Tibial nerve (tissue), 4 donors: ENCODE measurements at regions not wholly inside any gene's neighbourhood (a gene's known extent, or its start where the extent isn't known, plus 50 kb on each side); places are given as distances from the start of the nearest gene placed in this dataset.

Experiments
- DNase-seq, 2 donors: peaks; one replicate each; pipeline ENCODE4 v3.0.0-alpha.2; 2019; ENCODE audit warnings: low spot score in 2 of 2
- H3K27ac ChIP-seq, 4 donors: fragments of 200-600 bp; sonication (generic) in 3 of 4; one replicate each; pipeline ENCODE4 v1.5.1; 2017 to 2019; ENCODE audit warnings: mild to moderate bottlenecking in 1 of 4
- H3K27me3 ChIP-seq, 2 donors: fragments of 200-600 bp; sonication (generic) in 1 of 2; one replicate each; pipeline versions ENCODE4 v1.5.1 to v1.6.0; 2017 to 2019
- H3K36me3 ChIP-seq, 3 donors: fragments of 200-600 bp; sonication (generic); one replicate each; pipeline ENCODE4 v1.5.1; 2018 to 2019
- H3K4me1 ChIP-seq, 4 donors: fragments of 200-600 bp; sonication (generic) in 3 of 4; one replicate each; pipeline ENCODE4 v1.5.1; 2017 to 2019
- H3K4me3 ChIP-seq, 4 donors: fragments of 200-600 bp; sonication (generic) in 3 of 4; one replicate each; pipeline ENCODE4 v1.5.1; 2017 to 2019; ENCODE audit warnings: mild to moderate bottlenecking in 1 of 4, moderate library complexity in 1 of 4
- H3K9me3 ChIP-seq, 4 donors: fragments of 200-600 bp; sonication (generic) in 3 of 4; one replicate each; pipeline ENCODE4 v1.5.1; 2017 to 2019
- EP300 ChIP-seq, 2 donors: sonication (generic); formaldehyde crosslinking; IDR thresholded peaks; one replicate each; pipeline ENCODE4 v1.6.1; 2017; ENCODE audit warnings: antibody characterized with exemption in 2 of 2, mild to moderate bottlenecking in 1 of 2
- POLR2A ChIP-seq, 2 donors: fragments of 450-650 bp; IDR thresholded peaks; one replicate each; pipeline ENCODE4 v1.6.1; 2017; ENCODE audit warnings: antibody characterized with exemption in 2 of 2, mild to moderate bottlenecking in 2 of 2, moderate library complexity in 2 of 2
- WGBS, 2 donors: methylation state at CpG; one replicate each; pipeline ENCODE4 v1.1.5; 2018; 5-methylcytosine and 5-hydroxymethylcytosine counted together
- TF ChIP-seq, protein P1 (sequence below), 5 experiments: fragments of 200-600 bp in 3 of 5; fragments of 450-650 bp in 2 of 5; sonication (generic) in 3 of 5; IDR thresholded peaks; one replicate each; pipeline ENCODE4 v1.5.1; 2016 to 2019; ENCODE audit warnings: antibody characterized with exemption in 5 of 5, mild to moderate bottlenecking in 3 of 5, moderate library complexity in 2 of 5

DNA sequence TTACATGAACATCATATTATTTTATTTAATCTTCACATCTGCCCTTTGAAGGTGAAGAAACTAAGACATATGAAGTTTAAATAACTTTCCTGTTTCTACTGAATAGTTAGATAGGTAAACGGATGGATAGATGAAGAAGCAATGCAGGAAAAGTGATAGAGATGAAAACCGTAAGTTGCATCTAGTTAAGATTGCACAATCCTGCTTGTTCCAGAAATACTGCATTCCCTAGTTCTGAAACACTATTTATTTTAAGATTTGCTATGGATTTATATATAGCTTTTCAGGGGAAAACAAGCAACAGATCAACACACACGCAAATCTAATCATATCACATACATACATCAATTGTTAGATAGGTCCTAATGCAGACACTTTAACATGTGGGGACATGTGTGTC lies 512.7 kb upstream of the C16orf82 start:
- TF ChIP-seq, protein P1, sequence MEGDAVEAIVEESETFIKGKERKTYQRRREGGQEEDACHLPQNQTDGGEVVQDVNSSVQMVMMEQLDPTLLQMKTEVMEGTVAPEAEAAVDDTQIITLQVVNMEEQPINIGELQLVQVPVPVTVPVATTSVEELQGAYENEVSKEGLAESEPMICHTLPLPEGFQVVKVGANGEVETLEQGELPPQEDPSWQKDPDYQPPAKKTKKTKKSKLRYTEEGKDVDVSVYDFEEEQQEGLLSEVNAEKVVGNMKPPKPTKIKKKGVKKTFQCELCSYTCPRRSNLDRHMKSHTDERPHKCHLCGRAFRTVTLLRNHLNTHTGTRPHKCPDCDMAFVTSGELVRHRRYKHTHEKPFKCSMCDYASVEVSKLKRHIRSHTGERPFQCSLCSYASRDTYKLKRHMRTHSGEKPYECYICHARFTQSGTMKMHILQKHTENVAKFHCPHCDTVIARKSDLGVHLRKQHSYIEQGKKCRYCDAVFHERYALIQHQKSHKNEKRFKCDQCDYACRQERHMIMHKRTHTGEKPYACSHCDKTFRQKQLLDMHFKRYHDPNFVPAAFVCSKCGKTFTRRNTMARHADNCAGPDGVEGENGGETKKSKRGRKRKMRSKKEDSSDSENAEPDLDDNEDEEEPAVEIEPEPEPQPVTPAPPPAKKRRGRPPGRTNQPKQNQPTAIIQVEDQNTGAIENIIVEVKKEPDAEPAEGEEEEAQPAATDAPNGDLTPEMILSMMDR (IDR thresholded peaks at IDR 0.05): no peak
- TF ChIP-seq EP300 (IDR thresholded peaks at IDR 0.05) (no peak), POLR2A (IDR thresholded peaks at IDR 0.05) (no peak)
- WGBS, 2 donors: 86 to 87% methylated on average over 3 of the region's 3 CpGs
- H3K27ac ChIP-seq: no peak overlapping the region
- H3K27me3 ChIP-seq: no peaks in the 10 kb centered on the region
- DNase-seq: no peak
- no peaks in the 10 kb centered on the region for H3K4me1 ChIP-seq
- H3K4me3 ChIP-seq: no peak overlapping the region
- no peaks in the 10 kb centered on the region for H3K36me3 ChIP-seq
- H3K9me3 ChIP-seq: no peaks in the 10 kb centered on the region

DNA sequence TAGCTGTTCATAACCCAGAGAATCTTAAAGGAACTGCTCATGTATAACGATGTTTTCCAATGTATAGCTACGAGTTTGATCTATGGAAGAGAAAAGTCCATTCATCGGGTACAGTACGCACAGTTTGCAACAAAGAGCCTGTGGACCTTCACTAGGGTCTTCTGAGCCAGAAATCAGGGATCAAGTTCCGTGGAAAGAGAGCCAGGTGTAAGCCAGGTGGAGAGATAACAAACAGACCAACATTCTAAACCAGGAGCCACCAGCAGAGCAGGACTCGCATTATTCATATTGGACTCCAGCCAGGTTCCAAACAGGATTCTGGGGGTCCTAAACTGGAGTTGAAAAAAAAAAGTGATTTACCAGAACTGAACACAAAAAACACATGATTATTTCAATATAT lies 505.4 kb upstream of the C16orf82 start:
- WGBS, 2 donors: 70 to 74% methylated on average over 6 of the region's 6 CpGs
- H3K4me1 ChIP-seq: no peaks in the 10 kb centered on the region
- DNase-seq: no peak

DNA sequence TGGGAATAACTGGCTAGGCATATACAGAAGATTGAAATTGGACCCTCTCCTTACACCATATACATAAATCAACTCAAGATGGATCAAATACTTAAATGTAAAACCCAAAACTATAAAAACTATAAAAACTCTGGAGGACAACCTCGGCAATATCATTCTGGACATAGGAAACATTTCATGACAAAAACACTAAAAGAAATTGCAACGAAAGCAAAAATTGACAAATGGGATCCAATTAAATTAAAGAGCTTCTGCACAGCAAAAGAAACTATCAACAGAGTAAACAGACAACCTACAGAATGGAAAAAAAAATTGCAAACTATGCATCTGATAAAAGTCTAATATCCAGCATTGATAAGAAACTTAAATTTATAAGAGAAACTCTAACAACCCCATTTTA lies 503.7 kb upstream of the C16orf82 start:
- no peak for DNase-seq
- H3K27ac ChIP-seq: no peak overlapping the region
- H3K4me3 ChIP-seq: no peak overlapping the region
- H3K36me3 ChIP-seq: no peaks in the 10 kb centered on the region
- WGBS, 2 donors: 83 to 97% methylated on average over 2 of the region's 2 CpGs
- TF ChIP-seq, protein P1 (IDR thresholded peaks at IDR 0.05): no peak
- TF ChIP-seq POLR2A (IDR thresholded peaks at IDR 0.05): no peak
- no peaks in the 10 kb centered on the region for H3K4me1 ChIP-seq
- peaks cover 0 to 2% (median 0%) of the 10 kb centered on the region in 4 donors for H3K9me3 ChIP-seq
- H3K27me3 ChIP-seq: no peaks in the 10 kb centered on the region

More for the DNA sequence above, 505.4 kb upstream of the C16orf82 start:
- Histone ChIP-seq H3K27me3 (no peaks in the 10 kb centered on the region), H3K36me3 (no peaks in the 10 kb centered on the region), H3K27ac (no peak overlapping the region), H3K4me3 (no peak overlapping the region), H3K9me3 (peaks cover 0 to 2% (median 0%) of the 10 kb centered on the region in 4 donors)
- TF ChIP-seq POLR2A (IDR thresholded peaks at IDR 0.05): no peak
- TF ChIP-seq EP300 (IDR thresholded peaks at IDR 0.05): no peak
- TF ChIP-seq, protein P1 (IDR thresholded peaks at IDR 0.05): no peak

DNA sequence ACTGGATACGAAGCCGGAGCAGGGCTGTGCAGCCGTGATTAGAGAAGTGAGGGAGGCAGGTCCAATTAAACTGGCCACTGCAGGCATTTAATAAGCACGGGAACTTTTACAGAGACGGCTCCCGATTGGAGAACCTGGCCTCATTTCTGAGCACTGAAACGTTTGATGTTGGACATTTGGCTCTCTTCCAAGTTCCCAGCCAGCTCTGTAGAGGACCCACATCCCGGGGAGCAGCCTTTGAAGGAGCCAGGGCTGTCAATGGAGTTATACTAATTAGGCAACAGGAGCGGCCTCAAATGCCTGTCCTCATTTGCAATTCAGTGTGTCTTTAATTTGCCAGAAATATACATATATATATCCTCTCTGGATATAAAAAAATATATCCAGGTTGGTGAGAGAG lies 499.4 kb upstream of the C16orf82 start:
- no peaks in the 10 kb centered on the region for H3K36me3 ChIP-seq
- TF ChIP-seq, protein P1 (IDR thresholded peaks at IDR 0.05): no peak
- TF ChIP-seq POLR2A (IDR thresholded peaks at IDR 0.05) (no peak), EP300 (IDR thresholded peaks at IDR 0.05) (no peak)
- H3K27me3 ChIP-seq: no peaks in the 10 kb centered on the region
- H3K9me3 ChIP-seq: no peaks in the 10 kb centered on the region
- no peaks in the 10 kb centered on the region for H3K4me1 ChIP-seq
- no peak for DNase-seq
- H3K4me3 ChIP-seq: no peak overlapping the region
- H3K27ac ChIP-seq: no peak overlapping the region
- 53 to 59% methylated on average over 9 of the region's 9 CpGs for WGBS, 2 donors

DNA sequence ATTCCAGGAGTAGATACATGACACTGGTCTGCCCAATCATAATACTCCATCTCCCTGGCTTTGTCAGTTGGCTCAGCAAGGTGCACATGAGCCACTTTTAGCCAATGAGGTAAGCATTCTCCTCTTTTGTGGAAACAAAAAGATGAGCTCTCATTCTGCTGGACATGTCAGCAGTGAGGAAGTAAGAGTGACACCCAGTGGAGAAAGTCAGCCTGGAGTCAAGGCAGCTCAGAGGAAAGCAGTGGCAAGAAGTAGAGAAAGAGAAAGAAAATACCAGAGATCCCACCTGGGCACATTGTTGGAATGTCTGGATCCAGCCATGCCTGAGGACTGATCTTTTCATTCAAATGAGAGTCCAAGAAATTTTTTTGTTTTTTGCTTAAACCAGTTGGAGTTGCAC lies 496.9 kb upstream of the C16orf82 start:
- Histone ChIP-seq H3K9me3 (no peaks in the 10 kb centered on the region), H3K27ac (no peak overlapping the region), H3K4me3 (no peak overlapping the region), H3K36me3 (no peaks in the 10 kb centered on the region), H3K4me1 (no peaks in the 10 kb centered on the region), H3K27me3 (no peaks in the 10 kb centered on the region)
- TF ChIP-seq POLR2A (IDR thresholded peaks at IDR 0.05) (no peak), EP300 (IDR thresholded peaks at IDR 0.05) (no peak)
- TF ChIP-seq, protein P1 (IDR thresholded peaks at IDR 0.05): no peak
- DNase-seq: no peak
